ENCODE measurements at regions not wholly inside any gene's neighbourhood (a gene's known extent, or its start where the extent isn't known, plus 50 kb on each side); places are given as distances from the start of the nearest gene placed in this dataset.

GRCh38 chr15:93709708-93710107 is 521.7 kb upstream of the MCTP2 start:
- TF ChIP-seq, protein P1, sequence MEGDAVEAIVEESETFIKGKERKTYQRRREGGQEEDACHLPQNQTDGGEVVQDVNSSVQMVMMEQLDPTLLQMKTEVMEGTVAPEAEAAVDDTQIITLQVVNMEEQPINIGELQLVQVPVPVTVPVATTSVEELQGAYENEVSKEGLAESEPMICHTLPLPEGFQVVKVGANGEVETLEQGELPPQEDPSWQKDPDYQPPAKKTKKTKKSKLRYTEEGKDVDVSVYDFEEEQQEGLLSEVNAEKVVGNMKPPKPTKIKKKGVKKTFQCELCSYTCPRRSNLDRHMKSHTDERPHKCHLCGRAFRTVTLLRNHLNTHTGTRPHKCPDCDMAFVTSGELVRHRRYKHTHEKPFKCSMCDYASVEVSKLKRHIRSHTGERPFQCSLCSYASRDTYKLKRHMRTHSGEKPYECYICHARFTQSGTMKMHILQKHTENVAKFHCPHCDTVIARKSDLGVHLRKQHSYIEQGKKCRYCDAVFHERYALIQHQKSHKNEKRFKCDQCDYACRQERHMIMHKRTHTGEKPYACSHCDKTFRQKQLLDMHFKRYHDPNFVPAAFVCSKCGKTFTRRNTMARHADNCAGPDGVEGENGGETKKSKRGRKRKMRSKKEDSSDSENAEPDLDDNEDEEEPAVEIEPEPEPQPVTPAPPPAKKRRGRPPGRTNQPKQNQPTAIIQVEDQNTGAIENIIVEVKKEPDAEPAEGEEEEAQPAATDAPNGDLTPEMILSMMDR (IDR thresholded peaks at IDR 0.05) = no peak
- TF ChIP-seq EP300 (IDR thresholded peaks at IDR 0.05) = no peak
- no peak for TF ChIP-seq POLR2A (IDR thresholded peaks at IDR 0.05)

Data from tibial nerve (tissue), 4 donors.